HG03280 (cell line): ENCODE measurements at regions not wholly inside any gene's neighbourhood (a gene's known extent, or its start where the extent isn't known, plus 50 kb on each side); places are given as distances from the start of the nearest gene placed in this dataset.
"Not testable (repeated sequence)": the region's sequence is repeated elsewhere in the genome, so short reads cannot be mapped to it uniquely, and the experiment has no call there.

Experiments used
- ATAC-seq: cut with Tn5 transposase; IDR thresholded peaks from one replicate; pipeline ENCODE4 v1.9.1; 2021; ENCODE audit warnings: mild to moderate bottlenecking, moderate library complexity; ENCODE audit not compliant: unreplicated experiment

DNA sequence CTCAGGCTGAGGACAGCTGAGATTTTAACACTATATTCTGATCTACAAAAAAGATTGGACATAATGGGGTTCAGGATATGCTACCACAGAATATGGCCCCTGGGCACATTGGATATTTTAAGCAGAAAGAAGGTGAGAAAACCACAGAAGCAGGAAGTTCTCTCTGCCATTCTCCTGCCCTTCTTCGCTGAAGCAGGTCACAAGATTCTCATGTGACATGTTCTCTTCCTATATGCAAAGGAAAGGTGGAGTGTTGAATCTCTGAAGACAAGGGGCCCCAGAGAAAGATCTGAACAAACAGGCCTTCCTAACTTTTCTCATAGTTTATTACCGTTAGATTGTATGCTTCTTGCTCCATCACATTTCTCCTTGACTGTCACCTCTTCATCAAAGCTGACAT is 285.7 kb downstream of the S1PR1 start:
- no peak for ATAC-seq

DNA sequence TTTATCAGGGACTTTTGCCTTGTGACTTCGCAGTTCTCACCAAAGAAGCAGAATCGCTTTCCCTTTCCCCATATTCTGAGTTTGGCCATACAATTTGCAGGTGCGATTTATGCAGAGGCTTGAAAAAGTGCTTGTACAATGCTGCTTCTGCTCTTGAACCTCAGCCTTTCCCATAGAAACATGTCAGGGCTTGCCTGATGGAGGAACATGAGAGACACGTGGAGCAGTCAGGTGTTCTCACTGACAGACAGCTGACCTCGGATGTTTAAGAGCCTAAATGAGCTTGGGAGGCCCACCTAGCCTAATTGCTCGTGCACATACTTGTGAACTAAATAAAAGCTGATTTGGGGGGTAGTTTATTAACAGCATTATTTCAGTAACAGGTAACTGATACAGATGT is 290.0 kb downstream of the S1PR1 start:
- no peak for ATAC-seq

DNA sequence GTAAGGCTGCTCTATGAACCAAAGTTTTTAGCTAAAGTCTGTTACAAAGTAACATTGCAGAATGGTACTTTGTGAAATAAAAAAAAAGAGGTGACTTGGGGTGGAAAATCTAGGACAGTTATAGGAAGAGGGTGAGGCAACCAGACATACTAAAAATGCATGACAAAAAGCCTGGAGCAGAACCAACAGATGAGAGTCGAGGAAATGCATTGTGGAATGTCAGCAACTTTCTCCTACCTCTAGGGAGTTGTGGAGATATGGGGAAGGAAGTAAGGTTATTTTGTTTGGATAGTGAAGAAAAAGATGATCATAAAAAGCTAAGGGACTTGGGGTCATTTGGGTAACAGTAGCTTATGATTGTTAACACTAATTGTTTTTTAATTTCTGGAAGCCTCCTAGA is 295.6 kb downstream of the S1PR1 start:
- ATAC-seq = no peak

DNA sequence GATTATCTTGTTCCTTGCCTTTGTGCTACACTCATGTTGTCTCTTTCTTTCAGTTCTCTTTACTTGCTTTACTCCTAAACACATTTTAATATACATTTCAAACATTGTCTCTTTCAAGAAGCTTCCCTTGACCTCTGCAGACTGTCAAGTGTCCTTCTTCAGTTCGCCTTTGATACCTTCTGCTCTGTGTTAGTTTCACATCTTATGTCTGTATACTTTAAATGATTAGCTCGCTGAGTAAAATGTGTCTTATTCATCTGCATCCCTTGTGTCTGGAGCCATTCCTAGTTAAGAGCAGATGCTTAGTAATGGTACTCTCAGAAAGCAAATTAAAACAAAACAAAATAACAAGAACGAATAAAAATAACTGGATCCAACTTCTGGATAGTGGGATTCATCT is 303.3 kb downstream of the S1PR1 start:
- no peak for ATAC-seq

DNA sequence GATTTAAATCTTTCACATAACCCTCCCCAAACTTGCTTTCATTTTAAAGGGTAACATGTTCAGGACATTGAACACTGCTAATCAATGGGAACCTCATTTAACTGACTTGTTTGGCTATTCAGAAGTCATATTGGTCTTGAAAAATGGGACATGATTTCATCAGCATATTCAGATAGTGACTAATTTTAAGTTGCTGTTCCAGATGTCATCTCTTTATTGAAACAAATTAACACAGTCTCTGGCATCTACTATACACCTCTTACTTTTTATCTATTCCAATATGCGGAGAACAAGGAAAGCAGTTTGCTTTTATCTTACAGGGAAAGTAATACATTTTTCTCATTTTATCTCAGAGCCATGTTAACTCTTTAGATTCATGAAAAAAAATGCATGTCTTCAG is 310.1 kb downstream of the S1PR1 start:
- ATAC-seq = no peak

DNA sequence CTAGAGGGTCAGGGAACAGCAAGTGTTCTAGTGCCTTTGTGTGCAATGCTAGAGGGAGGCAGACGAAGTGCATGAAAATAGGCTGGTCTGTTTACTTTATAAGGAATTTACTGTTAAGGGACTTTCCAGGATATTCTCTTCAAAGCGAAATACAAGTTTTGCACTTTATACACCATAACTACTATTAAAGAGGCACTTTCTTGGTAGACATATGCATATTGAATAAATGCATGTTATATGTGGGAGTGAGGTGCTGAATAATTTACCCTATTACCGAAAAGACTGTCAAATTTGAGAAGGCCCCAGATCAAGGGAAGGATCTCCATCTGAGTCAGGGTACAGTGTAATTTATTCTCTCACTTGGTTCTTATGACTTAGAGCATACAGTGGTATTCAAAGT is 310.5 kb downstream of the S1PR1 start:
- no peak for ATAC-seq

DNA sequence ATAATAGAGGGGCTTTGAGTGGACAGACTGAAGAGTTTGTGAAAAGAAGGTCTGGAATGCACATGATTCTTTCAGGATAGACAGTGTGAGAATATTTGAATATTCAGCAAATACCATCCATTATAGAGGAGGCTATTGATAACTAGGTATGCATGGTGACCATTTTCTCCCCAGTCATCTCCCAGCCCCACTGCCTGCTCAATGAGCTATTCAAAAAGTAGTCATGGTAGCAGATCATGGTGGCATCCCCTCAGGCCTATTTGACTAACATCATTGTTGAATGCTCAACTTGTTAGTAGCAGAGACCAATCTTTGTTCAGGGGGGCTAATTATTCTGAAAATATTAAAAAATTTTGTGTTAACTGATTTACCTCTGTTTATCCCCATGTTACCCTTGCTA is 311.6 kb downstream of the S1PR1 start:
- ATAC-seq = no peak

DNA sequence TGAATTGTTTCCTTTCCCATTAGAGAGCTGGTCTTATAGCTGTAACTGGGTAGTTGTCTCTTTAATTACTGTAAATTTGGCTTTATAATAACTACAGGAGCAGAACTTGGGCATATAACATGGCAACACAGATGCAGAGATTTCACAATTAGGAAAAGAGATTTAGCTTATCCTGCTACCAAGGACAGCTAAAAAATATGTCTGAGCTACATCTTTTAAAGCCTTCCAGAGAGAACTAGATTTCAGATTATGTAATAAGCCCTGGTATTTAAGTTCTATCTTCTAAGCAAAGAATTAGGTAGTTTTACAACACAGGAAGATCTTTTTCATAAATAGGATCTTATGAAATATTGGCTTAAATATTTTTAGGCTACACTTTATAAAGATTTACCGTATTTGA is 313.8 kb downstream of the S1PR1 start:
- ATAC-seq = no peak

DNA sequence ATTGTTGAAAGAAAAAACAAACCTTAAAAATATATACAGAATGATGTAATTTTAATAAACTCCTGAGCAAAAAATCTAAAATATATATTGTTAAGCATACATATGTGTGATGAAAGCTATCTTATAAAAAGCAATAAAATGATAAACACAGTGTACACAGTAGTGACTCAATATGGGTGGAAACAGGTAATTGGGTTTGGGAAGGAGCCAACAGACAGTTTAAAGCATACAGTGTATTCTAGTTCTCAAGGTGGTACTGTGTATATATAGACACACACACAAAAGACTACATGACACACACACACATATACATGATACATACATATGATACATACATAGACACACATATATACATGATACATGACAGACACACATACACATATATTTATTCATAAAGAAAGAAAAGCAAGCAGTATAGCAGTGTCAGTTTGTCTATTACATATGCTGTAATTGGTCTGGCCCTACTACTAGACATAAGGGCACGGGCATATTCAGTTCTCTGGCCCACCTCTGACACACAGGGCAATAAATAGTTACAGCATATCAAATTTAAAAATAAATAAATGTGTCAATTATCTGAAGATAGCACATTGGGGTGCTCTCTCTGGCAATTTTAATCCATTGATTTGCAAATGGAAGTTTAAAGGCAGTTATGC is 330.2 kb downstream of the S1PR1 start:
- no peak for ATAC-seq

DNA sequence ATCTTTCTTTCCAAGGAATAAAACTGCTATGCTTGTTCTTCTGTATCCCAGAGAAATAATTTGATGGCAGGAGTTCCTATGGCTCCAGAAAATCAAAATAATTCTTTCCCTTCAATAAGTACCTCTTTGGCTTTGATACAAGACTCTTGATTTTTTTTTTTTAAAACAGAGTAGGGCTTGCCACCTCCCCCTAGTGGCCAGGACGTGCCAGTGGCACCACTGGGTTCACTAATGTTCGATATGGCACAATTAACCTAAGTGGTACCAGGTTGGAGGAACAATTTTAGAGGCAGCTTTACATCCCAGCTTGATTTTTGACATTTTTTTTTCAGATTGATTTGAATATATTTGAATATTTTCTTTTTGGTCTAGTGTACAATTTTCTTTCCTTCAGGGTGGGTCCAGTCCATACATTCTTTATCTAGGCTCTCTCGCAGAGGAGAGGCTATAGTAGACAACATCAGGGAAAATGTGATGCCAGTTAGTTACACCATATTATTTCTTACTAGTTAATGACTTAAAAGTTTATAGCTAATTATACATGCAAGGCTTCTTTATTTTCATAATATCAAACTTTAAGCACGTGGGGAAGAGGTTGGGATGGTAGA is 330.9 kb downstream of the S1PR1 start:
- ATAC-seq = peak; percentile 93

DNA sequence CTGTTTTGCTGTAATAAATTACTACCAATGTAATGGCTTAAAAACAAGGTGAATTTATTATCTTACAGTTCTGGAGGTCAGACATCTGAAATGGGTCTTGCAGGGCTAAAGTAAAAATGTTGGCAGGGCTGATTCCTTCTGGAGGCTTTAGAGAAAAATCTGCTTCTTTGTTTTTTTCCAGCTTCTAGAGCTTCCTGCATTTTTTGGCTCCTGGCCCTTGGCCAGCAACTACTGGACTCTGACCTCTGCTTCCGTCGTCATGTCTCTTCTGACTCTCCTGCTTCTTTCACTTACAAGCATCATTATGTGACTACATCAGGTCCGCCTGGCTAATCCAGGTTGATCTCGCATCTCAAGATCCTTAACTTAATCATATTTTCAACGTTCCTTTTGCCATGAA is 350.9 kb downstream of the S1PR1 start:
- ATAC-seq = no peak

DNA sequence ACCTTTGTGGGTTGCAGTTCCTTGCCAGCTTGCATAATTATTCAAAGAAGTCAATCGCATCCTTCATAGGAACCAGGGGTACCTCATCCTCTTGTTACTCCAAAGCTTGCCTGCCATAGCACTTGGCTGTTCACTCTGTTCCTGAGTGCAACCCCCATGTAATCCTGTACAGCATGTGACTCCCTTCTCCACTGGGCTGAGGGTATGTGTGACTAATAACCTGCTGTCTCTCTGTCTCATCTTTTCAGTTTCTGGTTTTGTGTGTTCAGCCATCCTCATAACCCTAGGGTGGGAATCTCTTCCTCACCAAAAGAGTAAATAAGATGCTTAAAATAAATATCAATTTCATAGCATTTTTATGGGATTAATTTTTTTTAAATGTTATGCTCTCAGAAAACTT is 351.9 kb downstream of the S1PR1 start:
- no peak for ATAC-seq

DNA sequence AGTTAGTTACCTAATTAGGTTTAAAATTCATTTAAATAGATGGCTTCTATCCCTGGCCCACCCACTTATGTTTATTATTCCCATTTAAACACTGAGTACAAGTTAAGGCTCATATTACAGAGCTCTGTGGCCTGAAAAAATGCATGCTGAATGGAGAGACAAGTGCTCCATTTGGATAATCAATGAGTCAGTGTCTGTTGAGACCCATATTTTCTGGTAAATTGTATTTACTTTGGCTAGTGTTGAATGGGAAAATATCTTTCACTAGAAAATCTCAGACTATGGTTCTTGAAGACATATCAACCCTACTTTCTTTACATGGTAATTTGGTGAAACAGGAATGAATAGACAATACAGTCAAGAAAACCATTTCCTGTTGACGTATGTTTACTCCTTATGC is 356.0 kb downstream of the S1PR1 start:
- ATAC-seq = no peak

DNA sequence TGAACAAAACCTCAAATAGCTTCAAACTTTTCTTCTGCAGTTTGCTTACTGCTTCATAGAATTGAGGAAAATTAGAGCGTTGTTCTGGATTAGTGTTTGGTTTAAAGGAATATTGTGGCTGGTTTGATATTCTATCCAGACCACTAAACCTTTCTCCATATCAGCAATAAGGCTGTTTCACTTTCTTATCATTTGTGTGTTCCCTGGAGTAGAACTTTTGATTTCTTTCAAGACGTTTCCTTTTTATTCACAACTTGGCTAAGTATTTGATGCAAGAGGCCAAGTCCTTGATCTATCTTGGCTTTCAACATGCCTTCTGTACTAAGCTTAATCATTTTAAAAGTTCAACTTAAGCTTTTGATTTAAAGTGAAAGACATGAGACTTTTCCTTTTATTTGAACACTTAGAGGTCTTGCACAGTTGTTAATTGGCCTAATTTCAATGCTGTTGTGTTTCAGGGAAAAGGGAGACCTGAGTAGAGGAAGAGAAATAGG is 359.1 kb downstream of the S1PR1 start:
- no peak for ATAC-seq

DNA sequence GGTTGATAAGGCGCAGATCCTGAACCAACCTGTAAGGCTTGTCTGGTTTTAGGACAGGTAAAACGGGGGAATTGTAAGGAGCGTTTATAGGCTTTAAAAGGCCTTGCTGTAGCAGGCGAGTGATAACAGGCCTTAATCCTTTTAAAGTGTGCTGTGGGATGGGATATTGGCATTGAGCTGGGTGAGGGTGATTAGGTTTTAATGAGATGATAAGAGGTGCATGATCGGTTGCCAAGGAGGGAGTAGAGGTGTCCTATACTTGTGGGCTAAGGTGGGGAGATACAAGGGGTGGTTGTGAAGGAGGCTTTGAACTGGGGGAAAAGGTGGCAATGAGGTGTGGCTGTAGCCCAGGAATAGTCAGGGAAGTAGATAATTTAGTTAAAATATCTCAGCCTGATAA is 363.8 kb downstream of the S1PR1 start:
- not testable (repeated sequence) for ATAC-seq

DNA sequence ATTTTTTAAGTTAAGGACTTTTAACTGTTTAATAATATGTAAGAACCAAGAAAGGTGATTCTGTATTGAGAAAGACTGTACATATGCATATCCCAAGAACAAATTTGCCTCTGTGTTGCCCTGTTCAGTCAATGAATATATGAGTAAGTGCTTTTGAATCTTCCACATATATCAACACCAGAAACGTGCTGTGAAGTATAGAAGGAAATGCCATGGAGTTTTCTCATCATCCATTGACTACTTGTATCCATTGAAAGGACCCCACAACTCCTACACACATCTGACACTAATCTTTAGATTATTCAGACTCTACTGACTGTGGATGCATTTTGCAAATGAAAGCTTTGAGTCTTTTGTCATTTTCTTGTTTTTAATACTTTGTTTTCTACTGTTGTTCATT is 366.9 kb downstream of the S1PR1 start:
- ATAC-seq = no peak

DNA sequence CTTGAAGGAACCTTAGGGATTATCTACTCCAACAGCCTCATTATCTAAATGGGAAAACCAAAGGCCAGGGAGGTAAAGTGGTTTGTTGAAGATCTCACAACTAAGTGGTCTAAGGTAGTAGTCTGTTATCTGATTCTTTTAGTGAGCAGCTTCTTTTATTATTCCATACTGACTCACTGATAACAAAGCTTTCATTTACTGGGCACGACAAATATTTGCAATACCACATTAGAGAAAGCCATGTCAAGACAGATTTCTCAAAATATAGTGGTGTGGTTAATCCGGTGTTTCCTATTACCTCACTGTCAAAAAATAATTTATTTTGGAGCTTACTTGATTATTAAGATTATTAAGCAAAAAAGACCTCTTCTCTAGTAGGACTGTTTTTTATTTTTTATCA is 369.1 kb downstream of the S1PR1 start:
- no peak for ATAC-seq

DNA sequence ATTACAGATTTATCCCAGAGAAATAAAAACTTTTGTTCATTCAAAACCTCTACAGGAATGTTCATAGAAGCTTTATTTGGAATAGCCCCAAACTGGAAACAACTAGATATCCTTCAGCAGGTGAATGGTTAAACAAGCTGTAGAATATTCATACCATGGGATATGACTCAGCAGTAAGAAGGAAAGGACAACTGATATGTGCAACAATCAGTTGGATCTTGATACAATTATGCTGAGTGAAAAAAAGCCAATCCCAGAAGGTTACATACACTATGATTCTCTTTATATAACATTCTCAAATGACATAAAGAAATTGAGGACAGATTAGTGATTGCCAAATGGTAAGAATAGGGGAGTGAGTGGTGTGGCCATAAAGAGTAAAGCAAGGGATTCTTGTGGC is 376.7 kb downstream of the S1PR1 start:
- ATAC-seq = no peak

DNA sequence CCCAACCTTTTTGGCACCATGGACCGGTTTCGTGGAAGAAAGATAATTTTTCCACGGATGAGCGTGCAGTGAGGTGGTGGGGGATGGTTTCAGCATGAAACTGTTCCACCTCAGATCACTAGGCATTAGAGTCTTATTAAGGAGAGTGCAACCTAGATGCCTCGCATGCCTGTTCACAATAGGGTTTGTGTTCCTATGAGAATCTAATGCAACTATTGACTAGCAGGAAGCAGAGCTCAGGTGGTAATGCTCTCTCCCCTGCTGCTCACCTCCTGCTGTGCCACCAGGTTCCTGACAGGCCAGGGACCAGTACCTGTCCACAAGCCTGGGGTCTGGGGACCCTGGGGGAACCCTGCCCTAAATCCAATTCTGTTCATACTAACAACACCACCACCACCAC is 377.8 kb downstream of the OLFM3 start:
- no peak for ATAC-seq

DNA sequence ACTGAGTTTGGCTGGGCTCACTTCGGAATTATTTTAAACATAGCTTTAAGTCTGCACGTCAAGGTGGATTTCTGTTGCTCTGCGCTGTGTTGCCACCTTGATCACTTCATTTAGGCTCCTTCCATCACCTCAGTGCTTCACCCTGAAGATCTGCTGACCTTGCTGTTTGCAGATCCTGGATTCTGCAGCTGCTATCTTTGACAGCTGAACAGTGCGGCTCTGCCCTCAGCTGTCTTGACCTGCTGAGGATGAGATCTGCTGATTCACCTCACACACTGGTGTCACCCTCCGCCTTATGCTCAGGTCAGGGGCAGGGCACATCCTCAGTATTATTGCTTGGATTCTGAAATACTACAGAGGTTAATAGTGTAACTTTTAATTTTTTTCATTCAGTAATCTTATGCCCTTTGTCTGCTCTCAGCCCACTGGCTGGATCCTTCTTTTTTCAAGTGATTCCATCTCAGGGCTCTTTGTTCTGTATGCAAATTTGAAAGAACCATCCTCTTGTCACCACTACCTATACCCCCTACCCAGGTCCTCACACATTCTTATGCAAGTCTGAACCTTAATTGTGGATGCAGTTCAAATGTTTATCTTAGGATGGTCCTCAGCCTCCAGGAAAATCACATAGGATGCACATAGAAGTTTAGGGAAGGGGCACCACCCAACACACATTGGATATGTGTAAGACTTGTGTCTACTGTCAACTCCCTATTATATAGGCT is 364.0 kb downstream of the OLFM3 start:
- no peak for ATAC-seq

DNA sequence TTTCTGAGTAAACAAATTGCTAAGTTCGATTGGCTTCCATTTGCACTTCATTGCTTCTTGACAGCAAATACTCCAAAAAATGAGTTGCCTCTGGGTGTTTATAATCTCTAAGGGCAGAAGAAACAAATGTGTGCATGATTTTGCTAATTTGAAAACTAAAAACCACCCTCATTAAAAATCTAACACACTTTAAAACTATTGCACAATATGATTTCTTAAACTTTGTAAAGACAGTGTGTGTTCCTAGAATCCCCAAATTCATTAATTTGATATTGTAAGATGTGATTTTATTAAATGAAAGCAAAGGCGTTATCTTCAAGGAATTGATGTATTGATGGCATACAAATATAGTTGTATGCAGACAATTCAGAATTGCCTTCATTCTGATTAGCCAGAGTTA is 350.9 kb downstream of the OLFM3 start:
- ATAC-seq = no peak

DNA sequence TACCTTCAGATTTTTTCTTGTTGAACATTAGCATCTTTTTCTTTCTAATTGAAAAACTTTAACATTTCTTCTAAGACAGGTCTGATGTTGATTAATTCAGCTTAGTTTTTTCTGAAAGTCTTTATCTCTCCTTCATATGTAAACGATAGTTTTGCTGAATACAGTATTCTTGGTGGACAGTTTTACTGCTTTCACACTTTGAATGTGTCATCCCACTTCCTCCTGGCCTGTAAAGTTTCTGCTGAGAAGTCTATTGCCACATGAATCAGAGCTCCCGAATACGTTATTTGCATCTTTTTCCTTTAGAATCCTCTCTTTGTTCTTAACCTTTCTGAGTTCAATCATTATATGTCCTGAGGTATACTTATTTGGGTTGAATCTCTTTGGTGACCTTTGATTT is 344.2 kb downstream of the OLFM3 start:
- no peak for ATAC-seq
